Transverse colon (tissue), 4 donors: ENCODE measurements at regions not wholly inside any gene's neighbourhood (a gene's known extent, or its start where the extent isn't known, plus 50 kb on each side); places are given as distances from the start of the nearest gene placed in this dataset.

Experiments used
- CTCF ChIP-seq, 5 experiments: fragments of 200-600 bp in 3 of 5; fragments of 450-650 bp in 2 of 5; sonication (generic) in 3 of 5; IDR thresholded peaks; 1 replicate in 2 of 5; 2 replicates in 3 of 5; pipeline ENCODE4 v1.5.1; 2016 to 2017; ENCODE audit warnings: antibody characterized with exemption in 5 of 5, inconsistent platforms in 3 of 5, mild to moderate bottlenecking in 2 of 5, moderate library complexity in 1 of 5
- EP300 ChIP-seq: sonication (generic); formaldehyde crosslinking; IDR thresholded peaks from one replicate; pipeline ENCODE4 v1.6.1; 2017; ENCODE audit warnings: antibody characterized with exemption, low read depth
- POLR2A ChIP-seq: fragments of 450-650 bp; IDR thresholded peaks from one replicate; pipeline ENCODE4 v1.6.1; 2016; ENCODE audit warnings: antibody characterized with exemption, mild to moderate bottlenecking, moderate library complexity
- POLR2AphosphoS5 ChIP-seq, 3 donors: sonication (generic); formaldehyde crosslinking; IDR thresholded peaks; one replicate each; pipeline ENCODE4 v1.6.1; 2016; ENCODE audit warnings: antibody characterized with exemption in 3 of 3

- TF ChIP-seq CTCF (IDR thresholded peaks at IDR 0.05): no peak
- no peak for TF ChIP-seq POLR2A
- TF ChIP-seq EP300: no peak
- no peak for TF ChIP-seq POLR2AphosphoS5 (IDR thresholded peaks at IDR 0.05)
Observed at GRCh38 chr2:18349421-18349820, 211.0 kb downstream of the RDH14 start.
